ENCODE measurements at regions not wholly inside any gene's neighbourhood (a gene's known extent, or its start where the extent isn't known, plus 50 kb on each side); places are given as distances from the start of the nearest gene placed in this dataset.

- FAIRE-seq (no peak), DNase-seq (ENCODE audit: insufficient read length, low spot score) (no peak)
- TF ChIP-seq CTCF (IDR thresholded peaks at IDR 0.05; ENCODE audit: insufficient read depth, missing control alignments), result no peak
Measured at GRCh38 chr10:57188846-57189245, 827.8 kb upstream of the ZWINT start.

DNA sequence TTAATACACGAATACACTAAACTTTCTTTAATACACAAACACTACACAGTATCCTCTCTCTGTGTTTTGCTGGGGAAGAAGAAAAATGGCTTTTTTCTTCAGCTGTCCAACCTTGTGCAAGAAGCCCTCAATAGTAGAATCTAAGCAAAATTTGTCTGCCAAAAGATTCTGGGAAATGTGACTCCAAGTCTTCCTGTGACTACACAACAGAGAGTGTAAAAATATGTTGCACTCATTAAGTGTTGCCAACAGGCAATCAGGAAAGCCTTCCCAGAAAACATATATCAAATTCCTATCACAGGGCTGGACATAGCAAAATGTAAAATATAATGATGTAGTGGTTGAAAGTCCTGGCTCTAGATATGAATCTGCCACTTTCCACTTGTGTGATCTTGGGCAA, 825.1 kb upstream of the ZWINT start:
- no peak for DNase-seq (ENCODE audit: insufficient read length, low spot score)
- FAIRE-seq, result no peak
- TF ChIP-seq CTCF (IDR thresholded peaks at IDR 0.05; ENCODE audit: insufficient read depth, missing control alignments), result no peak

DNA sequence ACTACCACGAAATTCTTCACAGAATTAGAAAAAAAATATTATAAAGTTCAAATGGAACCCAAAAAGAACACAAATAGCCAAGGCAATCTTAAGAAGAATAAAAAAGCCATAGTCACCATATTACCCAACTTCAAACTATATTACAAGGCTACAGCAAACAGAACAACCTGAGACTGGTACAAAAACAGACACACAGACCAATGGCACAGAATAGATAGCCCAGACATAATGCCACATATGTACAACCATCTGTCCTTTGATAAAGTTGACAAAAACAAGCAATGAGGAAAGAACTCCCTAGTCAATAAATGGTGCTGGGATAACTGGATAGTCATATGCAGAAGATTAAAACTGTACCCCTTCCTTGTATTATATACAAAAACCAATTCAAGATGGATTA, 808.5 kb upstream of the ZWINT start:
- FAIRE-seq (no peak), DNase-seq (ENCODE audit: insufficient read length, low spot score) (no peak)
- no peak for TF ChIP-seq CTCF (IDR thresholded peaks at IDR 0.05; ENCODE audit: insufficient read depth, missing control alignments)

GRCh38 chr10:57168611-57169240, 807.7 kb upstream of the ZWINT start:
- FAIRE-seq (no peak), DNase-seq (ENCODE audit: insufficient read length, low spot score) (no peak)
- TF ChIP-seq CTCF (IDR thresholded peaks at IDR 0.05; ENCODE audit: insufficient read depth, missing control alignments), result no peak

GRCh38 chr10:57165671-57166070, 804.6 kb upstream of the ZWINT start:
- FAIRE-seq (no peak), DNase-seq (ENCODE audit: insufficient read length, low spot score) (no peak)
- TF ChIP-seq CTCF (IDR thresholded peaks at IDR 0.05; ENCODE audit: insufficient read depth, missing control alignments), result no peak

DNA sequence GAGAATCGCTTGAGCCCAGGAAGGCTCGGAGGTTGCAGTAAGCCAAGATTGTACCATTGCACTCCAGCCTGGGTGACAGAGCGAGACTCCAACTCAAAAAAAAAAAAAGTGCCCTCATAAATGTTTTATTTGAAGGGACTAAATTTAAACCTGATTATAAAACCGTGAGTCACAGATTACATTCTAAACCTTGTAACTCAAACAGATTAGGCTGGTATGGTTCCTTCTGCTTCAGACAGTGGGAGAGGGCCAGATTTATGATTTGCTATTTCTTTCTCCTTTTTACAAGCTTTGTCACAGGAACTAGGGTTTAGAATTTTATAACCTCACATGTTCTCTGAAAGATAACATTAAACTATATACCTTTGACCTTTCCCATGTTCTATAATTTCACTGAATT, 801.2 kb upstream of the ZWINT start:
- no peak for DNase-seq (ENCODE audit: insufficient read length, low spot score)
- no peak for TF ChIP-seq CTCF (IDR thresholded peaks at IDR 0.05; ENCODE audit: insufficient read depth, missing control alignments)
- FAIRE-seq, result no peak

DNA sequence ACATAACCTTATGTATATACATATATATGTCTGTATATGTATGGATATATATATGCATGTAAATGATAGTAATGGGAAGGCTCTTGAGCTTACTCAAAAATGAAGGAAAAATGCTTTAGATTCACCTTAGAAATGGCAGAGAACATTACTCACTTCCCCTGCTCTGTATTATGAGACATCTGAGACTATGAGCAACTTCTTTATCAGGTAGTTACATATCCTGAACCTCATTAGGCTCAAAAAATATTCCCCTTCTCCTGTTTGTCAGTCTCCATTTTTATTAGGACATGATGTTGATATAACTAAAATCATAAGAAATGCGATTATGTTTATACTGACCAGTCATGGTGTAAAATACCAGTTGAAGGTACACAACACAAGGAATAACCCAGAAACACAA, 800.1 kb upstream of the ZWINT start:
- no peak for TF ChIP-seq CTCF (IDR thresholded peaks at IDR 0.05; ENCODE audit: insufficient read depth, missing control alignments)
- FAIRE-seq (no peak), DNase-seq (ENCODE audit: insufficient read length, low spot score) (no peak)

All from D721Med (cell line).